ENCODE measurements at regions not wholly inside any gene's neighbourhood (a gene's known extent, or its start where the extent isn't known, plus 50 kb on each side); places are given as distances from the start of the nearest gene placed in this dataset.

- no CpG with 5 or more reads among the region's 6 CpGs for WGBS, 2 experiments (ENCODE audit: extremely low coverage in 2 of 2, insufficient read length in 1 of 2)
Observed at GRCh38 chr14:101032433-101032832, 128.9 kb upstream of the RTL1 start.

More at GRCh38 chr14:101032433-101032832, 128.9 kb upstream of the RTL1 start:
- no peak overlapping the region for H3K9ac ChIP-seq (ENCODE audit: low read depth, low read length)
- no peak overlapping the region for H3K27ac ChIP-seq (ENCODE audit: insufficient read depth, low read length)
- ChIA-PET POLR2A (ENCODE audit: unreplicated experiment) (no interaction called here), CTCF (no interaction called here)
- H2AK5ac ChIP-seq (ENCODE audit: low read depth, low read length): no peak overlapping the region
- H3K18ac ChIP-seq (ENCODE audit: low read depth, low read length): no peak overlapping the region
- no TSS peak for BruUV-seq (replicated peaks)
- no peak overlapping the region for H3K4ac ChIP-seq (ENCODE audit: low read depth, low read length)
- H3K56ac ChIP-seq (ENCODE audit: extremely low read depth, insufficient read depth, low read length): no peak overlapping the region
- dilution Hi-C loops (cut with HindIII; ENCODE audit: low sequenced_read_pairs, unreplicated experiment) (no loop called here), in situ Hi-C loops (cut with MboI; ENCODE audit: low sequenced_read_pairs) (no loop called here), intact Hi-C loops (cut with micrococcal nuclease) (no loop called here)
- H2BK15ac ChIP-seq (ENCODE audit: low read depth, low read length): no peak overlapping the region
- H3K4me1 ChIP-seq (ENCODE audit: control insufficient read depth, insufficient read depth, low read length): no peaks in the 10 kb centered on the region
- no peak overlapping the region for H3K4me3 ChIP-seq (ENCODE audit: insufficient read depth, low read depth, low read length)
- H2BK5ac ChIP-seq (ENCODE audit: low read depth, low read length, poor library complexity, severe bottlenecking): no peak overlapping the region
- peaks cover 77% of the 10 kb centered on the region for H3K36me3 ChIP-seq (ENCODE audit: control insufficient read depth, insufficient read depth, low read length)
- peaks cover 56% of the 10 kb centered on the region for H4K20me1 ChIP-seq (ENCODE audit: insufficient read depth, low read length)
- peaks cover 4% of the 10 kb centered on the region; the same call in 1 of the 2 replicates for H3K9me1 ChIP-seq (ENCODE audit: insufficient read depth, low read length)
- no peak overlapping the region for H2BK20ac ChIP-seq (ENCODE audit: low read depth, low read length)
- TF ChIP-seq FOS (IDR thresholded peaks at IDR 0.05; ENCODE audit: low read depth, low read length) (no peak), BHLHE40 (IDR thresholded peaks at IDR 0.05; ENCODE audit: low read depth, low read length) (no peak), RCOR1 (IDR thresholded peaks at IDR 0.05; ENCODE audit: insufficient replicate concordance, low read length) (no peak), CEBPB (IDR thresholded peaks at IDR 0.05; ENCODE audit: low read depth, low read length) (no peak), NFE2L2 (IDR thresholded peaks at IDR 0.05; ENCODE audit: low read depth, low read length) (no peak), SMC3 (IDR thresholded peaks at IDR 0.05; ENCODE audit: low read depth, low read length) (no peak), RAD21 (IDR thresholded peaks at IDR 0.05; ENCODE audit: low read length) (no peak), CHD1 (IDR thresholded peaks at IDR 0.05; ENCODE audit: low read depth, low read length) (no peak), ELK1 (IDR thresholded peaks at IDR 0.05; ENCODE audit: borderline replicate concordance, low read depth, low read length) (no peak), CTCF (conservative IDR thresholded peaks at IDR 0.05; ENCODE audit: low read depth, low read length) (no peak), POLR2A (IDR thresholded peaks at IDR 0.05; ENCODE audit: low read depth, low read length) (no peak), MXI1 (IDR thresholded peaks at IDR 0.05; ENCODE audit: borderline replicate concordance, low read depth, low read length) (no peak), MAZ (IDR thresholded peaks at IDR 0.05; ENCODE audit: borderline replicate concordance, low read depth, low read length) (no peak), USF2 (IDR thresholded peaks at IDR 0.05; ENCODE audit: low read depth, low read length) (no peak), MAFK (IDR thresholded peaks at IDR 0.05; ENCODE audit: low read depth, low read length) (no peak), RFX5 (IDR thresholded peaks at IDR 0.05; ENCODE audit: low read depth, low read length) (no peak)
- H3K27me3 ChIP-seq (ENCODE audit: control insufficient read depth, insufficient read depth, low read length): no peaks in the 10 kb centered on the region
- H3K4me2 ChIP-seq (ENCODE audit: low read depth, low read length): no peak overlapping the region
- H4K91ac ChIP-seq (ENCODE audit: insufficient read depth, low read depth, low read length): no peak overlapping the region
- peaks cover 10 to 55% of the 10 kb centered on the region in 2 experiments; a peak in 3 of 4 replicates for H3K79me1 ChIP-seq (ENCODE audit: low read depth in 1 of 2, low read length in 2 of 2)
- H4K8ac ChIP-seq (ENCODE audit: low read depth in 2 of 2, low read length in 2 of 2): no peak overlapping the region
- H3K23ac ChIP-seq (ENCODE audit: low read depth, low read length): no peak overlapping the region
- DNase-seq: no peak
- H3K14ac ChIP-seq (replicated peaks; ENCODE audit: low read depth, low read length): no peak overlapping the region
- no peak overlapping the region for H2BK120ac ChIP-seq (ENCODE audit: low read depth, low read length)
- ATAC-seq (ENCODE audit: low read depth): no peak
- H3K9me3 ChIP-seq (ENCODE audit: control insufficient read depth, insufficient read depth, low read length): no peaks in the 10 kb centered on the region
- no peak overlapping the region for H2AK9ac ChIP-seq (replicated peaks; ENCODE audit: low read depth, low read length, poor library complexity)
- H4K5ac ChIP-seq (ENCODE audit: low read depth, low read length): no peak overlapping the region
- no peak overlapping the region for H2AFZ ChIP-seq (replicated peaks; ENCODE audit: low read length, poor library complexity)
